ENCODE measurements at regions not wholly inside any gene's neighbourhood (a gene's known extent, or its start where the extent isn't known, plus 50 kb on each side); places are given as distances from the start of the nearest gene placed in this dataset.
A peak's percentile ranks its signal among the peaks of the same experiment; 100 is the strongest.

DNA sequence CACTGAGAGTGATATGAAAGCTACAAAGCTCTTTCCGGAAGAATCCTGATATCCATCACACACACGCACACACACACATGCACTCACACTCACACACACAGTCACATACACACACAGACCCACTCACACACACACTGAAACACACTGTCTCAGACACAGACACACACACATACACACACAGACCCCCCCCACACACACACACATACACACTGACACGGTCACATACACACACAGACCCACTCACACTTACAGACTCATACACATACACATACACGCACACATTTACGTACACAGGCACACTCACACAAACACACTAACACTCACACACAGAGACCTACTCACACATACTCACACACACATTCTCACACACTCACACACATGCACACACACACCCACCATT, 58.6 kb downstream of the LIG4 start:
- no peak for DNase-seq (ENCODE audit: low read depth in 3 of 3, low spot score in 2 of 3)

DNA sequence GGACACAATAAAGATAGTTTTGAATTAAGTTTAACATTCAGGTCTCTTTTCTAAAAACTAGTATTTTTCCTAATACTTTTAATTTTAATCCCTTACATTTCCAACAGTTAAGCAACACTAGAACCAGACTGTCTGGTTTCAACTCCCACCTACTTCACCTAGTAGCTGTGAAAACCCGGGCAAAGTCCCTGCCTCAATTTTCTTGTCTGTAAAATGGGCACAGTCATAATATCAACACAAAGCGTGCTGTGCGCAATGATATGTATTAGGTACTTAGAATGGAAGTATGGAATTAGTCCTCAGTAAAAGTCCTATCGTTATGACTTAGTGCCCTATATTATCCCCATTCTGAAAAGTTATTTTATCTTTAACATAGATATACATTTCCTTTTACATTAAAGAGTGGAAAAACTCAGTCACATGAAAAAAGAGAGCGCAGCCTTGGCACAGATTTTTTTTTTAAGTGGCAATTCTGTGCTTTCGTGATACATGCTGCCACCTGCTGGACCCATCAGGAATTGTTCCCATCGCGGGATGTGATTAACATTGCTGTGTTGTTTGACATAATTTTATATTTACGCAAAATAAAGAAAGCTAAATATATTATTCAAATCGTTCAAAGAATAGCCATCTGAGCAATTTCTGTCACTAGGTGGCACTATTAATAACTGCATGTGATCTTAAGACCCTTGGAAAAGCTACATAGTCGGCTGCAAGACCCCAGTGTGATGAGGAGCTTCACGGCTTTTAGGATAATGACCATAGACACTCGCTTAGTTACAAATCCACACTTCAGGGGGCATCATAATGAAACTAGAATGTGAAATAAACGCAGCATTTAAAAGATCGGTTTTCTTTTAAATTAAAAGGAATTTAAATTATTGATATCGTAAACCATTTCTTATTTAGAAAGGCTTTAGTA, 59.9 kb downstream of the LIG4 start:
- DNase-seq (ENCODE audit: low read depth in 3 of 3, low spot score in 2 of 3): peak; percentile 15 to 41 (median 40)

GRCh38 chr13:108154421-108154858, 60.9 kb downstream of the LIG4 start:
- peak in 1 of 3 donors; percentile 10 for DNase-seq (ENCODE audit: low read depth in 3 of 3, low spot score in 2 of 3)

GRCh38 chr13:108146642-108147041, 68.7 kb downstream of the LIG4 start:
- DNase-seq (ENCODE audit: low read depth in 3 of 3, low spot score in 2 of 3): no peak

GRCh38 chr13:108142702-108143436, 72.5 kb downstream of the LIG4 start:
- DNase-seq (ENCODE audit: low read depth in 3 of 3, low spot score in 2 of 3): no peak

GRCh38 chr13:108137176-108137575, 78.2 kb downstream of the LIG4 start:
- DNase-seq (ENCODE audit: low read depth in 3 of 3, low spot score in 2 of 3): no peak

- no peak for DNase-seq (ENCODE audit: low read depth in 3 of 3, low spot score in 2 of 3)
Measured at GRCh38 chr13:108127406-108127805, 87.9 kb downstream of the LIG4 start.

GRCh38 chr13:108126056-108126455, 89.3 kb downstream of the LIG4 start:
- no peak for DNase-seq (ENCODE audit: low read depth in 3 of 3, low spot score in 2 of 3)

GRCh38 chr13:108121406-108121805, 93.9 kb downstream of the LIG4 start:
- DNase-seq (ENCODE audit: low read depth in 3 of 3, low spot score in 2 of 3): no peak

- DNase-seq (ENCODE audit: low read depth in 3 of 3, low spot score in 2 of 3): no peak
Measured at GRCh38 chr13:108120856-108121255, 94.5 kb downstream of the LIG4 start.

GRCh38 chr13:108120302-108120701, 95.0 kb downstream of the LIG4 start:
- DNase-seq (ENCODE audit: low read depth in 3 of 3, low spot score in 2 of 3): no peak

GRCh38 chr13:108115738-108116137, 99.6 kb downstream of the LIG4 start:
- DNase-seq (ENCODE audit: low read depth in 3 of 3, low spot score in 2 of 3): no peak

- no peak for DNase-seq (ENCODE audit: low read depth in 3 of 3, low spot score in 2 of 3)
Measured at GRCh38 chr13:108113407-108113806, 101.9 kb downstream of the LIG4 start.

DNA sequence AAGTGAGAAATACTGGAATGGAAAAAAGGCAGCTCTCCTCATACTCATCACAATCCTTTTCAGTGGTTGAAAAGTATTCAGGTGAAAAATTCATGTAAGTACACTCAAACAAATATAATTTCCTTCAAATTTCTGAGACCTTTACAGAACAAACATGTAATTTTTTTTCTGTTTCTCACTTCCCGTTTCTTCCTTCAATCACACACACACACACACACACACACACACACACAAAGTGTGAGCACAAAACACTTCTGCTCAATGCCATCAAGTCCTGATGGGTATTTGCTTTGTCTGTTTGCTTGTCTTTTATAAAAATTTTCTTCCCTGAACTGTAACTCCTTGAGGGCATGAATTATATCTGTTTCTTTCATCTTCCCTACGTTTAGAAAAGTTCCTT, 110.6 kb downstream of the LIG4 start:
- DNase-seq (ENCODE audit: low read depth in 3 of 3, low spot score in 2 of 3): no peak

- no peak for DNase-seq (ENCODE audit: low read depth in 3 of 3, low spot score in 2 of 3)
Measured at GRCh38 chr13:108102771-108103170, 112.6 kb downstream of the LIG4 start.

- no peak for DNase-seq (ENCODE audit: low read depth in 3 of 3, low spot score in 2 of 3)
Measured at GRCh38 chr13:108096301-108096915, 118.9 kb downstream of the LIG4 start.

DNA sequence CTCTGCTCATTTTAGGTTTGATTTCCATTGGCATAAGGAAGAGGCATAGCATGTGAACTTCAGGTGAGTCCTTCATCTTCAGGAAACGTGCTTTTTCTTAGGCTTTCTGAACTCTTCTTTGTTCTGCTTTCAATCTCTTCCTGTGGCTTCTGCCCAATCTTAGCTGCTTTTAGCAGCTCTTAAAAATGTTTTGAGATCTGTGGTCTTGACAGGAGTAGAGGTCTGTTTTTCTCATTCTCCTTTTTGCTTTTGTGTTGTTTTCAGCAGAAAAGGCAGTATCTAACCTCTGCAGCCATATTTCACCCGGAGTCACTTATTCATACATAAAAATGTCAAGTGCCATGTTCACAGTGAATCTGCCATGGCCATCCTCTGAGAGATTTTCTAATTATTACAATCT, 120.3 kb downstream of the LIG4 start:
- DNase-seq (ENCODE audit: low read depth in 3 of 3, low spot score in 2 of 3): no peak

- no peak for DNase-seq (ENCODE audit: low read depth in 3 of 3, low spot score in 2 of 3)
Measured at GRCh38 chr13:108093616-108094015, 121.7 kb downstream of the LIG4 start.

DNA sequence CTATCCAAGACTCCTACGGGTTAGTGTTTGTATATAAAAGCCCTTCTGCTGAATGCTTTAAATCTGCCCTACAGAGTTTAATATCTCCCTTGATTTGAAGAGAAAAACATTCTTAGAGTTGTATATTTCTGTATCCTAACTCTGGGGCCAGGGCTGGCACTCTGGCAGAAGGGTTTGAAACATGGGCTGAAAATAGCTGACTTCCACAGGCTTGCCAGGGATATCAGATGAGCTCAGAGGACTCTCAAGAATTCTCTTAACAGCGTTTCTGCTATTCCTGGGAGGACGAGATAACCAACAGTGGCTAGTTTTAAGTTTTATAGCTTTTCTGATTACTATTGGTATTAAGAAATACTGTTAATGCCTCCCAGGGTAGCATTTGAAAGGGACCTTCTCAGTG, 127.5 kb downstream of the LIG4 start:
- no peak for DNase-seq (ENCODE audit: low read depth in 3 of 3, low spot score in 2 of 3)

- DNase-seq (ENCODE audit: low read depth in 3 of 3, low spot score in 2 of 3): no peak
Measured at GRCh38 chr13:108086678-108087077, 128.7 kb downstream of the LIG4 start.

GRCh38 chr13:108084840-108085239, 130.5 kb downstream of the LIG4 start:
- no peak for DNase-seq (ENCODE audit: low read depth in 3 of 3, low spot score in 2 of 3)
